Suprapubic skin (tissue), 3 donors: ENCODE measurements at regions not wholly inside any gene's neighbourhood (a gene's known extent, or its start where the extent isn't known, plus 50 kb on each side); places are given as distances from the start of the nearest gene placed in this dataset.

Experiments
- POLR2A ChIP-seq, 2 donors: fragments of 450-650 bp; IDR thresholded peaks; one replicate each; pipeline ENCODE4 v1.6.1; 2017; ENCODE audit warnings: antibody characterized with exemption in 2 of 2, mild to moderate bottlenecking in 2 of 2, moderate library complexity in 2 of 2
- TF ChIP-seq, protein P1 (sequence below), 2 donors: fragments of 200-600 bp in 1 of 2; fragments of 450-650 bp in 1 of 2; sonication (generic) in 1 of 2; IDR thresholded peaks; one replicate each; pipeline ENCODE4 v1.5.1; 2016 to 2019; ENCODE audit warnings: antibody characterized with exemption in 2 of 2, mild to moderate bottlenecking in 1 of 2, moderate library complexity in 1 of 2

- TF ChIP-seq, protein P1, sequence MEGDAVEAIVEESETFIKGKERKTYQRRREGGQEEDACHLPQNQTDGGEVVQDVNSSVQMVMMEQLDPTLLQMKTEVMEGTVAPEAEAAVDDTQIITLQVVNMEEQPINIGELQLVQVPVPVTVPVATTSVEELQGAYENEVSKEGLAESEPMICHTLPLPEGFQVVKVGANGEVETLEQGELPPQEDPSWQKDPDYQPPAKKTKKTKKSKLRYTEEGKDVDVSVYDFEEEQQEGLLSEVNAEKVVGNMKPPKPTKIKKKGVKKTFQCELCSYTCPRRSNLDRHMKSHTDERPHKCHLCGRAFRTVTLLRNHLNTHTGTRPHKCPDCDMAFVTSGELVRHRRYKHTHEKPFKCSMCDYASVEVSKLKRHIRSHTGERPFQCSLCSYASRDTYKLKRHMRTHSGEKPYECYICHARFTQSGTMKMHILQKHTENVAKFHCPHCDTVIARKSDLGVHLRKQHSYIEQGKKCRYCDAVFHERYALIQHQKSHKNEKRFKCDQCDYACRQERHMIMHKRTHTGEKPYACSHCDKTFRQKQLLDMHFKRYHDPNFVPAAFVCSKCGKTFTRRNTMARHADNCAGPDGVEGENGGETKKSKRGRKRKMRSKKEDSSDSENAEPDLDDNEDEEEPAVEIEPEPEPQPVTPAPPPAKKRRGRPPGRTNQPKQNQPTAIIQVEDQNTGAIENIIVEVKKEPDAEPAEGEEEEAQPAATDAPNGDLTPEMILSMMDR (IDR thresholded peaks at IDR 0.05), result peak in 1 of 2 donors; percentile 12
- no peak for TF ChIP-seq POLR2A (IDR thresholded peaks at IDR 0.05)
Measured at GRCh38 chr12:92608151-92609091, 94.4 kb upstream of the PLEKHG7 start.
